H1 (cell line): ENCODE measurements at regions not wholly inside any gene's neighbourhood (a gene's known extent, or its start where the extent isn't known, plus 50 kb on each side); places are given as distances from the start of the nearest gene placed in this dataset.

Source experiments
- ATF3 ChIP-seq: IDR thresholded peaks from 2 replicates; pipeline ENCODE4 v1.6.1; 2011; ENCODE audit warnings: low read depth, mild to moderate bottlenecking, low read length; ENCODE audit not compliant: insufficient read depth
- BRCA1 ChIP-seq: IDR thresholded peaks from 2 replicates; pipeline ENCODE4 v1.6.1; 2012; ENCODE audit warnings: low read depth, low read length, improper control_type of control experiment

- TF ChIP-seq BRCA1 = no peak
- TF ChIP-seq ATF3 = no peak
Observed at GRCh38 chr15:35813573-35813972, 267.6 kb upstream of the DPH6 start (continued).
